Left ventricle myocardium superior (tissue), 1 donor: ENCODE measurements at regions not wholly inside any gene's neighbourhood (a gene's known extent, or its start where the extent isn't known, plus 50 kb on each side); places are given as distances from the start of the nearest gene placed in this dataset.

Experiments
- ATAC-seq: fragments of 200-7000 bp; cut with Tn5 transposase; one replicate; pipeline ENCODE4 v1.9.1; 2020; ENCODE audit warnings: mild to moderate bottlenecking, moderate library complexity
- DNase-seq: peaks from one replicate; pipeline ENCODE4 v3.0.0-alpha.2; 2020
- intact Hi-C: fragments of 100-400 bp; cut with micrococcal nuclease; formaldehyde crosslinking; loops from one replicate; pipeline ENCODE4 v1.11.0; 2022
- donor health status: DM: no; HTN: yes; CAD: no; lungs with severe emphysema.

DNA sequence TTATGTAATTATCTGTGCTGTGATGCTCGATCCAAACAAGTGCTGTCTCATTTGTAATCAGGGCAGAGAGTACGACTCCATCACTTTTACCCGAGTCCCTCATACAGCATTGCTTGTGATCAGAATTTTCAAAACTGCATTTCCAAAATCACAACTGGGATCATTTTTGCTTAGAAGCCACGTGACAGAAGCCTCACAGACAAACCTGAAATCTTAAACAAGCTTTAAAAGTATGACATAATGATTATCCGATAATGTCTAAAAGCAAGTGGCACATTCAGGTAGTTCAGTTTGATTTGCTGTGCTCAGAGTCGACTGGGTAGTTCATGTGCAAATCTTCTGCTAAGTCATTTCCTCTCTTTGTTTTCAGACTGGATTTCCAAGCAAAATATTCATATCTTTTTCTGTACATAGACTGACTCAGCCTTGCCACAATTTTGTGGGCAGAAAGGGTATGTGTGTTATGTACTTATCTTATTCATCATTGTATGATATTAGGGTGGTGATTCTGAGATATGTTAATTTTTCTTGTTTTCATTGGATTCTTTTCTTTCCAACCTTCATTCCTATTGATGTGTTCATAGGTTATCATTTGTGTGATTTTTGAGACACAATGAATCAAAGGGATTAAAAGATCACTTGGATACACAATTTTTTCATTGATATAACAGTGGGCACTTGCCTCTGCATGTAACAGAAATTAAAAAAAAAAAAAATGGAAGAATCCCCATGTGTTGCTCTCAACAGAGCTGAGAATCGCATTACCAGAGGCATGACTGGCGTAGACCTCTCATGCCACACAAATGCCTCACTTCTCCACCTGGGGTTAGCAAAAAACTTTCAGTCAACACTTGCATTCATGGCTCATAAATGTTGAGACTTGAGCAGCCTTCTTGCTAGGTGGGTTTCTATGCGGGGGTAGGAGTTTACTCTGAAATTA is 355.7 kb downstream of the LTN1 start:
- intact Hi-C loops: no loop called here
- no peak for DNase-seq
- no peak for ATAC-seq

DNA sequence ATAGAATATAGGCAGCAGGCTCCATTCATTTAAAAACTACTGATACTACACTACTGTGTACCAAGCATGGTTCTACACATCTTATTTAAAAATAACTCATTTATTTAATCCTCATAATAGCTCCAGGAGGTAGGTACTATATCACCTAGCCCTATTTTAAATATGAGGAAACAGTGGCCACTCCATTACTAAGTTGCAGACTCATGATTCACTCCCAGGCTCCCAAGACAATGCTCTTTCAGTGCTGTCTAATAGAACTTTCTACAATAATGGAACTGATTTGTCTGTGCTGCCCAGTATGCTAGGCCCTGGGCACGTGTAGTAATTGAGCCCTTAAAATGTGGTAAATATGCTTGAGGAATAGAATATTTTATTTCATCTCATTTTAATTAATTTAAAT is 357.1 kb downstream of the LTN1 start:
- ATAC-seq (no peak), DNase-seq (no peak)
- intact Hi-C loops: no loop called here

DNA sequence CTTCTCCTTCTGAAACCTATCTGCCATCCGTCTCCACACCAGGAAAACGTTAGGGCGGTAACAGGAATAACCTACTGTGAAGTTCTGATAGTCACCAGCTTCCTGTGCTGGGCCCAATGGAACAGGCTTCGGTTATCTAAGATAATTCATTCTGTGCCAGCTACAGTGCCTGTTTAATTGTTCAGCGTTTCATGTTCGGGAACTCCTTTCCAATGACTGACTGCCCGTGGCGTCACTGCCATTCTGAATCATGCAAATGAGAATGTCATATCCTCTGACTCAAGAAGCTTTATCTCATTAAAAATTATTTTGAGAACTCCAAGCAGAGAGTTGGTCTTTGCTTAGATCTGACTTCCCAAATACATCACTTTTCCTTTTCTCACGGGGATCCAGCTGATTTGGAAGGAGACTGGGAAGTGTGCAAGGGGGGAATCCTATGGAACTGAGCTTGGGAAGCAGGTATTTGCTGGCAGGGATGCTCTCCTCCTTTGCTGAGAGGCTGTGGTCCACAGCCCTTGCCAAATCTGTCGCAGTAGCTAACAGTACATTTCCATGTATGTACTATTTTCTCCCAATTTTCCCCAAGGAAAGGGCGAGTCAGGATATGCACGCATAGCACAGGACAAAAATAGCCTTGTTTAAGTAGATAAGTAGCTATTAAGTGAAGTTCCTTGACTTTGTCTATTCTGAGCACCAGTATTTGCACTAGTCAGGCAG is 358.7 kb downstream of the LTN1 start:
- ATAC-seq: peak; percentile 76
- peak; percentile 52 for DNase-seq
- intact Hi-C loops: no loop called here

GRCh38 chr21:28632755-28633408 is 359.8 kb downstream of the LTN1 start:
- intact Hi-C loops: no loop called here

DNA sequence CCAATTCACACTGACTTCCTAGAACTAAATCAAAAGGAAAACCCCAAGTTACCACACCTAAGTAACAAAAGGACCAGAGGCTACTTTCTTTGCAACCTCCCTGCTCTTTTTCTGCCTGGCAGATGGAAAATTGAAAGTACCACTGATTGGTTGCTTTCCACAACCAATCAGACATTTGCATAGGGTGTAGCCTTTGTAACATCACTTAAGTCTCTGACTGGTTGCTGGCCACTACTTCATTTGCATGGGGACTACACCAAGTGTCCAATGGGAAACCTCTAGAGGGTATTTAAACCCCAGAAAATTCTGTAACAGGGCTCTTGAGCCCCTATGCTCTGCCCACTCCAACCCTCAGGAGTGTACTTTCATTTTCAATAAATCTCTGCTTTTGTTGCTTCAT is 365.0 kb downstream of the LTN1 start:
- DNase-seq (no peak), ATAC-seq (no peak)
- intact Hi-C loops: no loop called here

More at GRCh38 chr21:28632755-28633408, 359.8 kb downstream of the LTN1 start:
- DNase-seq: no peak
- ATAC-seq: peak; percentile 66

GRCh38 chr21:28627261-28627660 is 365.4 kb downstream of the LTN1 start:
- ATAC-seq (no peak), DNase-seq (no peak)
- intact Hi-C loops: no loop called here

- no peak for DNase-seq
- ATAC-seq: no peak
- intact Hi-C loops: no loop called here
Measured at GRCh38 chr21:28624626-28625025, 368.1 kb downstream of the LTN1 start.

- DNase-seq (no peak), ATAC-seq (peak; percentile 57)
- intact Hi-C loops: no loop called here
Measured at GRCh38 chr21:28617300-28617699, 375.4 kb downstream of the LTN1 start.

- DNase-seq: no peak
- intact Hi-C loops: no loop called here
- no peak for ATAC-seq
Measured at GRCh38 chr21:28615276-28615675, 377.4 kb downstream of the LTN1 start.

DNA sequence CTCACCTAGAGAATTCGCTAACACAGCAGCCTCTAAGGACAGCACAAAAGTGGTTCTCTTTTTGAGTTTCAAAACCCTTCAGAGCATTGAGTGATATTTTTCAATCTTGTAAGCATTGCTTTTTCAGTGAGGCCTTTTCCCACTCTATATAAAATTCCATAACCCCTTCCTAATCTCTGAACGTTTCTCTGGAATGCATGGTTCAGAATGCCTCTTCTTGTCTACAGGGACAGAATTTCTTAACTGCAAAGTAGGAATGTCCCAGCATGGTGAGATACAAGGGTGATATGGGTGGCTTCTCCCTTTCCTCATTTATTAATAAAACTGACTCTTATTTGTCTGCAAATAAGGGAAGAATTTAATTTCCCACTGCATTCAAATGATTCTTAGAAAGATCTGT is 377.9 kb downstream of the LTN1 start:
- intact Hi-C loops: no loop called here
- ATAC-seq (no peak), DNase-seq (no peak)

- intact Hi-C loops: no loop called here
- DNase-seq (no peak), ATAC-seq (no peak)
Measured at GRCh38 chr21:28608646-28609045, 384.0 kb downstream of the LTN1 start.

DNA sequence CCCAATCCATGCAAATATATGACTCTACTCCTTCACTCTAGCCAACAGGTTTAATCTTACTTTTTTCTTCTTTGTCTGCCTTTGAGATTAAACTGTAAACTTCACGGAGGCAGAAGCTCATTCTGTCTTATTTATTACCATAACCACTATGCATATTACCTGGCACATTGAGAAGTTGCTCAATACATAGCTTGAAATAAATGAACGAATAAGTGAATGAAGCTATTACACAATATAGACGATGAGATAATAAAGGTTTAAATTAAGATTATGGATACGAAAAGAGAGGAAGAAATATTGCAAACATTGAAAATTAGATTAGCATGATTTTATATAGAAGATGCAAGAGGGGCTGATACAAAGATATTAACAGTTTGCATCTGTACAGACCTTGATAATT is 385.1 kb downstream of the LTN1 start:
- ATAC-seq (no peak), DNase-seq (no peak)
- intact Hi-C loops: no loop called here

DNA sequence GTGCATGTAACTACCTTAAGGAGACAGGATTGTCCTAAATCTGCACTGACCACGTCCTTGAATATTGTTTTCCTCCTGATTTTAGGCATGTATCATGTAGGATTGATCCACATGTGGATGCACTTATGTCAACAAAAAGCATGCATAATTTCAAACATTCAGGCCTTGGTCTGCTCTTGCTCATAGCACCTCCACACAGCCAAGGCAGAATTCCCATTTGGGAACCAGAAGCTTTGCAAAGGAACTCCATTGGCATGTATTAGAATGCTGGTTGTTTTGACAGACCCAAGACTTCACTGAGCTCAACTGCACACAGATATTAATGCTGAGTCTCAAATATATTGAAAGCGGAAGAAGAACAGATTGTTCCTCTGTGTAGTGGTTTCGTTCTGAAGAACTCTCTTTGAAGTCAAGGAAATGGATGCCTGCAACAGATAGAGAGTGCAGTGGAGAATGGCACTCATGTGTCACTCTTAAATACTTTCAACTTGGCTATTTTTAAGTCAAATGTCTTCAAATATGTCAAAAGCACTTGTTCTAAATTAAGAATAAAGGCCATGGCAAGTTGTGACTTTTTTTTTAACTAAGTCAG is 387.6 kb downstream of the LTN1 start:
- ATAC-seq: peak; percentile 38
- intact Hi-C loops: no loop called here
- no peak for DNase-seq

DNA sequence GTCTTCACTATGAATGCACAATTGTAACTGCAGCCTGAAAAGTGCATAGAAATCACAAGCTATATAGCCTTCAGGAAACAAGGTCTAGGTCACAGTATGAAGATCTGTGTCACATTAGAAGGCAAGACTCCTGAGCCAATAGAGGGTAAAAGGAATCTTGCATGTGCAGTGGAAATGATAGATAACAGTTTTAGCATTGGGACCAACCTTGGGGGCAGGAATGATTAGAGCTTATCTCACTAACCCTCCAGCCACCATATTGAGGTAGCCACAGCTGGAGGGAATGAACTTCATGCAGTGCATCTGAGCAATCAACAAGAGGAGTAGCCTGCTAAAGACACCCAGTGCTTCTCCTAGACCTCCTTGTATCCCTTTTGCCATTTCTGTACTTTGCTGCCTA is 390.1 kb downstream of the LTN1 start:
- intact Hi-C loops: no loop called here
- DNase-seq: no peak
- ATAC-seq: no peak

- DNase-seq: no peak
- intact Hi-C loops: no loop called here
- ATAC-seq: peak; percentile 71
Measured at GRCh38 chr21:28598214-28598613, 394.5 kb downstream of the LTN1 start.

DNA sequence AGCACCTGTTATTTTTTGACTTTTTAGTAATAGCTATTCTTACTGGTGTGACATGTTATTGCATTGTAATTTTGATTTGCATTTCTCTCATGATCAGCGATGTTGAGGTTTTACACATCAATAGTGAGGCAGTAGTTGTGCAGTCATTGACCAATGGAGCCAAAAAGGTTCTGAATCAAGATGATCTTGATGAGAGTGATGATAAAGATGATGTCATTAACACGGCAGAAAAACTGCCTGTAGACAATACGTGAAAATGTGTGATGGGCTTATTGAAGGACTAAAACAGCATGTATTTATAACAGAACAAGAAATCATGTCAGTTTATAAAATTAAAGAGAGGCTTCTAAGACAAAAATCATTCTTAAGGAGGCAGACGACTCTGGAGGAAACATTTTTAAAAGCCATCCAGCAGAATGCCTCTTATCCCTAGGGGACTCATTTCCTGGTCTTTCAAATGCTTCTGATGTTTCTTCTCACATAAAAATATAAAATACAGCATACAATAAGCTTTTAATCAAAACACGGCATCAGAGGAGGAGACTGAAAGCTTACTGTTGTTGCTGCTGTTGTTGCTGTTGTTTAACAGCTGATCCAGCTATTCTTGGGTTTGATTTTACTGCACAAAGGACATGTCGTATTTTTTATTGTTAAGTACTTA is 400.3 kb downstream of the LTN1 start:
- ATAC-seq: no peak
- no peak for DNase-seq
- intact Hi-C loops: no loop called here

DNA sequence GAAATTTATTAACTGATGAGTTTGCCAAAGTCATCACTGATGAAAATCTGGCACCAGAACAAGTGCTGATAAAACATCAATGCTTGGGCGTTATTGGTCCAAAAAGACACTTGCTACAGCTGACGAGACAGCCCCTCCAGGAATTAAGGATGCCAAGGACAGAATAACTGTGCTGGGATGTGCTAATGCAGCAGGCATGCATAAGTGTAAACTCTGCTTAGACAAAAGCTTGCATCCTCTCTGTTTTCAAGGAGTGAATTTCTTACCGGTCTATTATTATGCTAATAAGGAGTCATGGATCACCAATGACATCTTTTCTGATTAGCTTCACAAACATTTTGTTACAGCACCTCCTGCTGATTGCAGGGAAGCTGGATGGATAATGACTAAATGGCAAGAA is 402.0 kb downstream of the LTN1 start:
- intact Hi-C loops: no loop called here

GRCh38 chr21:28590026-28590425 is 402.7 kb downstream of the LTN1 start:
- DNase-seq: no peak
- intact Hi-C loops: no loop called here
- no peak for ATAC-seq

More for the DNA sequence above, 402.0 kb downstream of the LTN1 start:
- DNase-seq (no peak), ATAC-seq (no peak)

- DNase-seq (no peak), ATAC-seq (no peak)
- intact Hi-C loops: no loop called here
Measured at GRCh38 chr21:28588997-28589396, 403.7 kb downstream of the LTN1 start.
